ENCODE measurements at regions not wholly inside any gene's neighbourhood (a gene's known extent, or its start where the extent isn't known, plus 50 kb on each side); places are given as distances from the start of the nearest gene placed in this dataset.

GRCh38 chr13:72507416-72508199, 219.8 kb downstream of the MZT1 start:
- no peak for DNase-seq (ENCODE audit: unreplicated experiment)
- H3K4me3 Mint-ChIP-seq (ENCODE audit: unreplicated experiment) = peak overlapping the region; percentile 13
- CTCF ChIA-PET = interaction anchor here (0.7 kb wide), 1 partner anchor 901 kb away, joined by 3 read pairs; no protein-coding TSS in a partner anchor

GRCh38 chr13:72506706-72507105, 220.7 kb downstream of the MZT1 start:
- DNase-seq (ENCODE audit: unreplicated experiment) = no peak
- Mint-ChIP-seq H3K4me1 (ENCODE audit: insufficient read depth, unreplicated experiment) (peaks cover 5% of the 10 kb centered on the region), H3K27me3 (ENCODE audit: insufficient read depth, unreplicated experiment) (peaks cover 59% of the 10 kb centered on the region), H3K36me3 (ENCODE audit: insufficient read depth, unreplicated experiment) (no peaks in the 10 kb centered on the region), H3K4me3 (ENCODE audit: unreplicated experiment) (no peak overlapping the region), H3K9me3 (ENCODE audit: unreplicated experiment) (no peaks in the 10 kb centered on the region), H3K27ac (ENCODE audit: low read depth, unreplicated experiment) (no peak overlapping the region)
- intact Hi-C loops (cut with micrococcal nuclease) = no loop called here
- ChIA-PET POLR2A (no interaction called here), CTCF (interaction anchor here (0.7 kb wide), 2 partner anchors 63 to 902 kb away, joined by 3 read pairs; no protein-coding TSS in a partner anchor)
- TF ChIP-seq CTCF (IDR thresholded peaks at IDR 0.05; ENCODE audit: unreplicated experiment) = no peak
- BruUV-seq (replicated peaks) = no TSS peak

More at GRCh38 chr13:72507416-72508199, 219.8 kb downstream of the MZT1 start:
- no TSS peak for BruUV-seq (replicated peaks)
- intact Hi-C loops (cut with micrococcal nuclease) = no loop called here
- POLR2A ChIA-PET = no interaction called here
- H3K36me3 Mint-ChIP-seq (ENCODE audit: insufficient read depth, unreplicated experiment) = no peaks in the 10 kb centered on the region
- H3K27ac Mint-ChIP-seq (ENCODE audit: low read depth, unreplicated experiment) = no peak overlapping the region
- peaks cover 5% of the 10 kb centered on the region for H3K4me1 Mint-ChIP-seq (ENCODE audit: insufficient read depth, unreplicated experiment)
- TF ChIP-seq CTCF (IDR thresholded peaks at IDR 0.05; ENCODE audit: unreplicated experiment) = no peak
- H3K27me3 Mint-ChIP-seq (ENCODE audit: insufficient read depth, unreplicated experiment) = peaks cover 51% of the 10 kb centered on the region
- H3K9me3 Mint-ChIP-seq (ENCODE audit: unreplicated experiment) = no peaks in the 10 kb centered on the region

GRCh38 chr13:72505376-72505775, 222.1 kb downstream of the MZT1 start:
- no TSS peak for BruUV-seq (replicated peaks)
- H3K4me1 Mint-ChIP-seq (ENCODE audit: insufficient read depth, unreplicated experiment) = peaks cover 5% of the 10 kb centered on the region
- POLR2A ChIA-PET = no interaction called here
- H3K27me3 Mint-ChIP-seq (ENCODE audit: insufficient read depth, unreplicated experiment) = peaks cover 59% of the 10 kb centered on the region
- no peak overlapping the region for H3K27ac Mint-ChIP-seq (ENCODE audit: low read depth, unreplicated experiment)
- intact Hi-C loops (cut with micrococcal nuclease) = no loop called here
- TF ChIP-seq CTCF (IDR thresholded peaks at IDR 0.05; ENCODE audit: unreplicated experiment) = no peak
- CTCF ChIA-PET = no interaction called here
- no peak overlapping the region for H3K4me3 Mint-ChIP-seq (ENCODE audit: unreplicated experiment)
- H3K9me3 Mint-ChIP-seq (ENCODE audit: unreplicated experiment) = no peaks in the 10 kb centered on the region
- no peak for DNase-seq (ENCODE audit: unreplicated experiment)
- H3K36me3 Mint-ChIP-seq (ENCODE audit: insufficient read depth, unreplicated experiment) = no peaks in the 10 kb centered on the region

- H3K4me3 Mint-ChIP-seq (ENCODE audit: unreplicated experiment) = no peak overlapping the region
- DNase-seq (ENCODE audit: unreplicated experiment) = no peak
- intact Hi-C loops (cut with micrococcal nuclease) = no loop called here
- ChIA-PET POLR2A (no interaction called here), CTCF (no interaction called here)
- H3K4me1 Mint-ChIP-seq (ENCODE audit: insufficient read depth, unreplicated experiment) = peaks cover 5% of the 10 kb centered on the region
- no peak overlapping the region for H3K27ac Mint-ChIP-seq (ENCODE audit: low read depth, unreplicated experiment)
- no peak for TF ChIP-seq CTCF (IDR thresholded peaks at IDR 0.05; ENCODE audit: unreplicated experiment)
- H3K27me3 Mint-ChIP-seq (ENCODE audit: insufficient read depth, unreplicated experiment) = peaks cover 64% of the 10 kb centered on the region
- no TSS peak for BruUV-seq (replicated peaks)
- no peaks in the 10 kb centered on the region for H3K9me3 Mint-ChIP-seq (ENCODE audit: unreplicated experiment)
- no peaks in the 10 kb centered on the region for H3K36me3 Mint-ChIP-seq (ENCODE audit: insufficient read depth, unreplicated experiment)
These were observed 223.1 kb downstream of the MZT1 start for GRCh38 chr13:72504131-72504841.

Measured in MCF 10A (cell line).